ENCODE measurements at regions not wholly inside any gene's neighbourhood (a gene's known extent, or its start where the extent isn't known, plus 50 kb on each side); places are given as distances from the start of the nearest gene placed in this dataset.

- no peak for TF ChIP-seq ZNF462 (CRISPR knock-in tag; IDR thresholded peaks at IDR 0.05)
- TF ChIP-seq REST (IDR thresholded peaks at IDR 0.05; ENCODE audit: unreplicated experiment), result no peak
- TF ChIP-seq NANOG (IDR thresholded peaks at IDR 0.05; ENCODE audit: borderline replicate concordance), result no peak
- no peak for TF ChIP-seq ETS1 (IDR thresholded peaks at IDR 0.05)
- no peak for TF ChIP-seq STAT1 (IDR thresholded peaks at IDR 0.05; ENCODE audit: unreplicated experiment)
These were observed 880.6 kb upstream of the ARPP21 start (continued) for GRCh38 chr3:34758630-34759261.

All from GM23338 (cell line).